A172 (cell line): ENCODE measurements at regions not wholly inside any gene's neighbourhood (a gene's known extent, or its start where the extent isn't known, plus 50 kb on each side); places are given as distances from the start of the nearest gene placed in this dataset.
A peak's percentile ranks its signal among the peaks of the same experiment; 100 is the strongest.
"Not testable (repeated sequence)": the region's sequence is repeated elsewhere in the genome, so short reads cannot be mapped to it uniquely, and the experiment has no call there.

Experiments used
- DNase-seq: peaks from one replicate; pipeline ENCODE4 v3.0.0-alpha.2; 2015; ENCODE audit warnings: low spot score

DNA sequence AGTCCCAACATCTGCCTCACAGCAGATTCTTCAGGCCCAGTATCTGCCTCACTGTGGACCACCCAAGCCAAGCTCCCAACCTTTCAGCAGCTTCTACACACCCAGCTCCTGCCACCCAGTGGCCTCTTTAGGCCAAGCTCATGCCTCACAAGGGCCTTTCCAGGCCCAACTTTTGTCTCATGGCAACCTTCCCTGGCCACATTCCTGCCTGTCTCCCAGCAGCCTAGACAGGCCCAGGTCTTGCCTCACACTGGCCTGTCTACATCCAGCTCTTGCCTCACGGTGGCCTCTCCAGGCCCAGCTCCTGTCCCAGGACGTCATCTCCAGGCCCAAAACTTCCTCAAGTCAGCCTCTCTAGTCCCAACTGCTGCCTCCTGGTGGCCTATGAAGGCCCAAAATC lies 65.0 kb downstream of the CCDC201 start:
- not testable (repeated sequence) for DNase-seq

DNA sequence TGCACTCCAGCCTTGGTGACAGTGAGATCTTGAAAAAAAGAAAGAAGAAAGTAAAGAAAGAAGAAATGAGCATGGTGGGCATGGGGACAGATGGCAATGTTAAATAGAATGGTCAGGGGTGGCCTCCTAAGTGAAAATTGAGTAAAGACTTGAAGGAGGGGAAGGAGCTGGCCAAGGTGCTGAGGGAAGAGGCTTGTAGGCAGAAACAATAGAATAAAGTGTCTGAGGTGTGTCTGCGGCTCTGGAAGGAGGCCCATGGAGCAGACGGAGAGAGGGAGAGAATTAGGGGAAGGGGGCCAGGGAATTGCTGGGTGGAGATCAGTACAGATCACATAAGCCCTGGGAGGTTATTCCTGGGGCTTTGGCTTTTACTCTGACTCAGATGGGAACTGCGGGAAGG lies 70.7 kb downstream of the CCDC201 start:
- DNase-seq = not testable (repeated sequence)

DNA sequence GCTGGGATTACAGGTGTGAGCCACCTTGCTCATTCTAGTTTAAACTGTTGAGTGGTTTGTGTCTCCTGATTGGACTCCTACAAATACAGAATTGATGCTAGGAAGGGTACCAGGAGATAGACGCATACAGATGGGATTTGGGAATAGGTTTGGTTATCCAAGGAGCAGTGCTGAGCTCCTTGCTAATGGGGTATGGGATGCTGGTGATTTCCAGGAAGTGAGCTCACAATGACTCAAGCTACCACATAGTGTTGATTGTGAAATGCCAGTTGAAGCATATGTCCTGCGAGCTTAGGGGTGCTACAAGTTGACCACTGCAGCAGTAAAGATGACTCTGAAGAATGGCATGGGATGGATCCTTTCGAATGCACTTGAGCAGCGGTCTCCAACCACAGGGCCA lies 75.6 kb downstream of the CCDC201 start:
- peak; percentile 67 for DNase-seq

DNA sequence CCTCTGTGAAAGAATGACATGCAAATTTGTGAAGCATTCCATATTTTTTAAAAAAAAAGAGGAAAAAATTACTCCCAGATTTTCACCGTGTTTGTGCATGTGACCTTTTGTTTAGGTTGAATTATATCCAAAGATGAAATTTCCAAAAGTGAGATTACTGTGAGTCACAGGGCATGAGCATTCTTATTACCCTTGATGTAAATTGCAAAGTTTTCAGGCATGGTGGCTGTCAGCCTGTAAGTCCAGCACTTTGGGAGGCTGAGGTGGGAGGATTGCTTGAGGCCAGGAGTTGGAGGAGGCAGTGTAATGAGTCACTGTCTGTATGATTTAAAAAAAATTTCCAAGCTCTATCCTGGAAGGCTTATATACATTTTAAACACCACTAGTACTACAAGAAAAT lies 83.2 kb downstream of the CCDC201 start:
- not testable (repeated sequence) for DNase-seq

DNA sequence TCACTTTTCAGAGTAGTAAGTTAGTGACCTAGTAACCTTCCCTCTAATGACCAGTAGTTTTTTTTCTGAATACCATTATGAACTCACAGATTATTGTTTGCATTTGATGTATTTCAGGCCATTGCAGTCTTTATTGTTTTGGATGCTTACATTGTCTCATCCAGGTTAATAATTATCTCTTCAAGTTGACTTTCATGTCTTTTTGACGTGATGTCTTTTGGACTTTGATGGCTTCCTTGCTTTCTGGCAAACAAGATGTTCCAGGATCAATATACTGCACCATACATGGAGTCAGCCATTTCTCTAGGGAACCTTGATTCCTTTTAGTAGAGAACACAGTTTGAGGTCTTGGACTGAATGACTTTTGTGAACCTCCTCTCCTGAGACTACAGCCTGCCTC lies 87.2 kb downstream of the CCDC201 start:
- DNase-seq = not testable (repeated sequence)

DNA sequence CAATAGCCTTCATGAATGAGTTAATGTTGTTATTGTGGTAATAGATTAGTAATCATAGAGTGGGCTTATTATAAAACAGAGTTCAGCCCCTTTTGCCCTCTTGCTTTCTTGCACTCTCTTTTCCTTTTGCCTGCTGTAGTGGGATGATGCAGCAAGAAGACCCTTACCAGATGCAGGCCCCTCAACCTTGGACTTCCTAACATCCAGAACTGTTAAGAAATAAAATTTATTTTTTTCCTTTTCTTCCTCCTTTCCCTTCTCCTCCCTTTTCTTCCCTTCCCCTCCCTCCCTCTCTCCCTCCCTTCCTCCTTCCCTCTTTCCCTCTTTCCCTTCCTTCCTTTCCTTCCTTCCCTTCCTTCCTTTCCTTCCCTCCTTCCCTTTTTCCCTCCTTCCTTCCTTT lies 88.1 kb downstream of the CCDC201 start:
- not testable (repeated sequence) for DNase-seq
